ENCODE measurements at regions not wholly inside any gene's neighbourhood (a gene's known extent, or its start where the extent isn't known, plus 50 kb on each side); places are given as distances from the start of the nearest gene placed in this dataset.

- DNase-seq (ENCODE audit: extremely low spot score) = no peak
- CTCF ChIA-PET = no interaction called here
- POLR2A ChIA-PET = no interaction called here
- TF ChIP-seq PKNOX1 (IDR thresholded peaks at IDR 0.05) (no peak), FOXK2 (IDR thresholded peaks at IDR 0.05) (no peak), TARDBP (IDR thresholded peaks at IDR 0.05) (no peak), NFRKB (IDR thresholded peaks at IDR 0.05) (no peak), HDGF (IDR thresholded peaks at IDR 0.05; ENCODE audit: borderline replicate concordance) (no peak), CTBP1 (IDR thresholded peaks at IDR 0.05; ENCODE audit: borderline replicate concordance) (no peak), BHLHE40 (IDR thresholded peaks at IDR 0.05; ENCODE audit: borderline replicate concordance) (no peak), FOXA1 (IDR thresholded peaks at IDR 0.05) (no peak), LEF1 (IDR thresholded peaks at IDR 0.05; ENCODE audit: borderline replicate concordance) (no peak), L3MBTL2 (conservative IDR thresholded peaks at IDR 0.05) (no peak), SUZ12 (IDR thresholded peaks at IDR 0.05) (no peak), ELF4 (IDR thresholded peaks at IDR 0.05) (no peak), ZNF384 (IDR thresholded peaks at IDR 0.05) (no peak), SP1 (IDR thresholded peaks at IDR 0.05) (no peak), ARNT (IDR thresholded peaks at IDR 0.05) (no peak), FOXM1 (IDR thresholded peaks at IDR 0.05; ENCODE audit: borderline replicate concordance) (no peak)
Observed at GRCh38 chr6:43851204-43851865, 81.3 kb downstream of the VEGFA start.

- no peak for DNase-seq (ENCODE audit: extremely low spot score)
- POLR2A ChIA-PET = no interaction called here
- CTCF ChIA-PET = interaction anchor here (1.2 kb wide), 1 partner anchor 68 kb away, joined by 3 read pairs; no protein-coding TSS in a partner anchor
- TF ChIP-seq TARDBP (IDR thresholded peaks at IDR 0.05) (no peak), HDGF (IDR thresholded peaks at IDR 0.05; ENCODE audit: borderline replicate concordance) (no peak), FOXA1 (IDR thresholded peaks at IDR 0.05) (no peak), FOXK2 (IDR thresholded peaks at IDR 0.05) (no peak), ARNT (IDR thresholded peaks at IDR 0.05) (no peak)
Observed at GRCh38 chr6:43850314-43851203, 80.5 kb downstream of the VEGFA start.

DNA sequence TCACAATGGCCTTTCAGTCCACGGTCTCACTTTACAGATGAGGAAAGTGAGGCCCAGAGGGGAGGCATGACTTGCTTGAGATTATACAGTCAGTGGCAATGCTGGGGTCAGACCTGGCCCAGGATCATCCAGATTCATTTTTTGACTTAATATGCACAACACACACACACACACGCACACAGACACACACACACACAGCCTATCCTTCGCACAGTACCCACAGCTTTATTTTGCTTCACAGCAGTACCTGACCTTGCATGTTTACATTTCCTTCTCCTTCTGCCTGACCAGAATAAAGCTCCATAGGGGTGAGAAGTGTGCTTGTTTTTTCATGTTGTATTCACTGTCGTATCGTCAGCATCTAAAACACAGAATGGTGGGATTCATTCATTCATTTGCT is 79.8 kb downstream of the VEGFA start:
- CTCF ChIA-PET = interaction anchor here (1.2 kb wide), 1 partner anchor 67 kb away, joined by 3 read pairs; no protein-coding TSS in a partner anchor
- TF ChIP-seq NFRKB (IDR thresholded peaks at IDR 0.05) = no peak
- TF ChIP-seq LEF1 (IDR thresholded peaks at IDR 0.05; ENCODE audit: borderline replicate concordance) = no peak
- TF ChIP-seq ZNF384 (IDR thresholded peaks at IDR 0.05) = no peak
- no peak for TF ChIP-seq HDGF (IDR thresholded peaks at IDR 0.05; ENCODE audit: borderline replicate concordance)
- TF ChIP-seq ELF4 (IDR thresholded peaks at IDR 0.05) = no peak
- TF ChIP-seq CTBP1 (IDR thresholded peaks at IDR 0.05; ENCODE audit: borderline replicate concordance) = no peak
- no peak for TF ChIP-seq BHLHE40 (IDR thresholded peaks at IDR 0.05; ENCODE audit: borderline replicate concordance)
- TF ChIP-seq FOXK2 (IDR thresholded peaks at IDR 0.05) = no peak
- TF ChIP-seq L3MBTL2 (conservative IDR thresholded peaks at IDR 0.05) = no peak
- POLR2A ChIA-PET = interaction anchor here (0.6 kb wide), 1 partner anchor 652 kb away, joined by 3 read pairs; no protein-coding TSS in a partner anchor
- no peak for DNase-seq (ENCODE audit: extremely low spot score)

GRCh38 chr6:43848671-43849391 is 78.8 kb downstream of the VEGFA start:
- ChIA-PET POLR2A (no interaction called here), CTCF (interaction anchor here (0.6 kb wide), 1 partner anchor 678 kb away, joined by 3 read pairs; no protein-coding TSS in a partner anchor)
- no peak for DNase-seq (ENCODE audit: extremely low spot score)
- TF ChIP-seq HDGF (IDR thresholded peaks at IDR 0.05; ENCODE audit: borderline replicate concordance) (no peak), ELF4 (IDR thresholded peaks at IDR 0.05) (no peak), L3MBTL2 (conservative IDR thresholded peaks at IDR 0.05) (no peak), LEF1 (IDR thresholded peaks at IDR 0.05; ENCODE audit: borderline replicate concordance) (no peak), PKNOX1 (IDR thresholded peaks at IDR 0.05) (no peak), ZNF384 (IDR thresholded peaks at IDR 0.05) (no peak), ARNT (IDR thresholded peaks at IDR 0.05) (no peak), TARDBP (IDR thresholded peaks at IDR 0.05) (no peak), BHLHE40 (IDR thresholded peaks at IDR 0.05; ENCODE audit: borderline replicate concordance) (no peak), FOXA1 (IDR thresholded peaks at IDR 0.05) (no peak), SP1 (IDR thresholded peaks at IDR 0.05) (no peak), NFRKB (IDR thresholded peaks at IDR 0.05) (no peak), SUZ12 (IDR thresholded peaks at IDR 0.05) (no peak), FOXM1 (IDR thresholded peaks at IDR 0.05; ENCODE audit: borderline replicate concordance) (no peak), CTBP1 (IDR thresholded peaks at IDR 0.05; ENCODE audit: borderline replicate concordance) (no peak), FOXK2 (IDR thresholded peaks at IDR 0.05) (no peak)

- no peak for DNase-seq (ENCODE audit: extremely low spot score)
- CTCF ChIA-PET = no interaction called here
- TF ChIP-seq TARDBP (IDR thresholded peaks at IDR 0.05) = no peak
- no peak for TF ChIP-seq FOXK2 (IDR thresholded peaks at IDR 0.05)
- POLR2A ChIA-PET = no interaction called here
Observed at GRCh38 chr6:43847741-43848630, 78.0 kb downstream of the VEGFA start.
